ENCODE measurements at regions not wholly inside any gene's neighbourhood (a gene's known extent, or its start where the extent isn't known, plus 50 kb on each side); places are given as distances from the start of the nearest gene placed in this dataset.
"Not testable (repeated sequence)": the region's sequence is repeated elsewhere in the genome, so short reads cannot be mapped to it uniquely, and the experiment has no call there.

- no peak for DNase-seq
Measured at GRCh38 chr5:98521821-98522220, 251.6 kb upstream of the RGMB start.

GRCh38 chr5:98524773-98525172 is 248.7 kb upstream of the RGMB start:
- DNase-seq, result no peak

DNA sequence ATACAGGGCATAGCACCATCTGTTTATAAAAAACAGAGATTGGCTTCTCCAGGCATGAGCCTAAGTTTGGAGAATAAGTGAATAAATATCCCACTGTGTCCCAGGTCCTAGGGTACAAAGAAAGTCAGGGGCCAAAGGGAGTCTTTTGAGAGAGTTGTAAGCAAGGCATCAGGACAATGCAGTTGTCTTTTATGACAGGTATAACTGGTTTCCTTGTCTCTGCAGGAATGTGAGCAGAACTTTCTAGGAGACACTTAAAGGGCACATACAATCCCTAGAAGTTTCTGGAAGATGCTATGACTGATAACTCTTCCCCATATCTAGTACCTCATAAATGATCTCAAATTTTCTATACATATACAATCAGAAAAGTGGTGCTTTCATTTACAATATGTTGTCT is 245.6 kb upstream of the RGMB start:
- no peak for DNase-seq

DNA sequence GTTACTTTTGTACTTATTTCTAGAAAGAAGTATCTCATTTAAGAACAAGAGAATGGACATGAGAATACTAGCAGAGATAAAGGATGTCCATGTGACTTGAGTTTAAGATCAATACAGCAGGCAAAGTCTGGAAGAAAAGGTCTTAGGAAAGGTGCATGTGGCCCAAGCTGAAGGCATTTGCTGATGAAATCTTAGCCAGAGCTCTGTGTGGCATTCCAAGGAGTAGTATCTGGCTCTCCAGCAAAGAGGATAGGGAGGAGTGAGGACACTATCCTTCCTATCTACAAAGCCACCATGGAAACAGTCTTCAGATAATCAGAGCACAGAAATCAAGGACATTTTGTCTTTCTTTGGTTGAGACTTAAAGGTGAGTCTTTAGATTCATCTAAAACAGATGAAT is 244.1 kb upstream of the RGMB start:
- DNase-seq, result no peak

- no peak for DNase-seq
Measured at GRCh38 chr5:98530224-98530623, 243.2 kb upstream of the RGMB start.

DNA sequence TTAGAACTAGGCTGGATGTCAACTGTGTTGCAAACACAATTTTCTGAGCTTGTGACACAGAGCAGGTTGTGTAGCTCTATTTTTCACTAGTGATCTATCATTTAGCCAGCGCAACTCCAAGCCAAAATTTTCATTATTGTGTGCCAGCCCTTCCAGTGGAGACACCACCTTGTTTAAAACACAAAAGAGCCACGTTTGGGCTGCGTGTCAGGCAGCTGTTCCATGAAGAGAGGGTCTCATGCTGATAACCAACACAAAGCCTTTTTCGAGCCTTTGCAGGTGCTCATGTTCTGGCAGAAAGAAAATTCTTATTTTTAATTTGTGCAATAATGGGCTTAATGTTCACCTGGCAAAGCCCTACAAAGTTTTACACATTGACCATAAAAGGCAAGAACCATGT is 237.6 kb upstream of the RGMB start:
- DNase-seq, result no peak

DNA sequence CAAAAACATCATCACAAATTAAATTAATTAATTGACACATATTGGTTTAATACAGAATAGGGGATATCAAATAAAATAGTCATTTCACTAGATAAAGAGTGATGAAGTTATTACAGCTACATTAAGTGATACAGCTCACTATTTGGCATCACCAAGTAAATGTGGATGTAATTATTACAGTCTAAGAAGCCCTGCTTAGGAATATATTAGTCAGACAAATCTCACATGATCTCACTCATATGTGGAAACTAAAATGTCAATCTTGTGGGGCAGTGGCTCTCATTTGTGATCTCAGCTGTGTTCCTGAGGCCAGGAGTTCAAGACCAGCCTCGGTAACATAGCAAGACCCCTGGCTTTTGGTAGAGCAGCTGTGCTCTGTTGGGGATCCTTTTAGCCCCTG is 233.4 kb upstream of the RGMB start:
- no peak for DNase-seq

DNA sequence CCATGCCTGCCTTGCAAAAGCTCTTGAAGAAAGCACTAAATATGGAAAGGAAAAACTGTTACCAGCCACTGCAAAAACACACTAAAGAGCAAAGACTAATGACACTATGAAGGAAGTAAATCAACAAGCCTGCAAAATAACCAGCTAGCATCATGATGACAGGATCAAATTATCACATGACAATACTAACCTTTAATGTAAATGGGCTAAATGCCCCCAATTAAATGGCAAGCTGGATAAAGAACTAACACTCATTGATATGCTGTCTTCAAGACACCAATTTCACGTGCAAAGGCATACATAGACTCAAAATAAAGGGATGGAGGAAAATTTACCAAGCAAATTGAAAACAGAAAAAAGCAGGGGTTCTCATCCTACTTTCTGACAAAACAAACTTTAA is 231.8 kb upstream of the RGMB start:
- no peak for DNase-seq

GRCh38 chr5:98543490-98543889 is 230.0 kb upstream of the RGMB start:
- DNase-seq, result no peak

GRCh38 chr5:98546924-98547323 is 226.5 kb upstream of the RGMB start:
- DNase-seq, result not testable (repeated sequence)

GRCh38 chr5:98556712-98557111 is 216.8 kb upstream of the RGMB start:
- DNase-seq, result no peak

- DNase-seq, result no peak
Measured at GRCh38 chr5:98557916-98558315, 215.5 kb upstream of the RGMB start.

DNA sequence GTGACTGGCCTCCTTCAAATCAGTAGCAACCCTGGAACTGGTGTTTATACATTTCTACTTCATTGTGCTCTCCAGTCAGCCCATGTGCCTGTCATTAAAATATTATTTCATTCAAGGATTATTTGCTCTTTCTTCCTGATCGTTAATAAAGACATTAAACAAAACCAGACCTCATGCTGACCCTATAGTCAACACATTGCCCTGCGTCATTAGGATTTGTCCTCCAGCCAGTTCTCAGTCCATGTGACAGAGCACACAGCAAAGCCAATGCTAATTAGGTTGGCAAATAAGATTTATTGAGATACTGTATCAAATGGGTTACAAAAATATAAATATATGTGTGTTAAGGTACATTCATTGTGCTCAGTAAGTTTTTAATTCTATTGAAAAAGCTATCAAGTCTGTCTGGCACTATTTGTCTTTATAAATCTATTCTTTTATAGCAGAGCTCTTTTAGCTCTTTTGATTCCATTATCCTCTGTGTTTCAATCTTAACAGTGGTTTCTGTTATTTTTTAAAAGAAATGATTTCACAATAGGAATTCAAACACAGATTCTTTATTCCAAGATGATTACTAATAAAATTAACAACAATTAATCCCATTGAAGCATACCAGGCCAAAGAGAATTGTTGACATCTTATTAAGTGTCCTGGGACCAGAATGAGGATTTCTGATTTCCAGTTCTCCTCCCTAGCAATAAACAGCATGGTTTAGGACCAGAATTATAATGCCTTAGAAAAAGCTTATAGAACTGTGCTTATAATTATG is 209.4 kb upstream of the RGMB start:
- DNase-seq, result no peak

DNA sequence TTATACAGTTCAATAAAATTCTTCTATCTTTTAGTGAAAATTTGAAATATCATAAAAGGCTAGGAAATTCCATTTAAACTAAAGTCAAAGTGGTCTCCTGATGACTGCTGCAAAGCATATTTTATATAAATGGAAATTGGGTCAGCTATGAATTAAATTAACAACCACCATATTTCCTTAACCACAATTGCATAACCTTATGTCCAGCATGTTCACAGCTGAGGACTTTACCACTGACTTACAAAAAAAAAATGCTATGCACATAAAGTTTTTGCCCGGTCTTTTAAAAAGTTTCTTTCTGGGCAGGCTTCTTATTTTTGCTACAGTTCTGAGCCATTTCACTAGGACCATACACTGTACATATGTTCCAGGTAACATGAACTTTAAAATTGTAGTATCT is 208.6 kb upstream of the RGMB start:
- DNase-seq, result no peak

GRCh38 chr5:98568336-98568735 is 205.1 kb upstream of the RGMB start:
- no peak for DNase-seq

DNA sequence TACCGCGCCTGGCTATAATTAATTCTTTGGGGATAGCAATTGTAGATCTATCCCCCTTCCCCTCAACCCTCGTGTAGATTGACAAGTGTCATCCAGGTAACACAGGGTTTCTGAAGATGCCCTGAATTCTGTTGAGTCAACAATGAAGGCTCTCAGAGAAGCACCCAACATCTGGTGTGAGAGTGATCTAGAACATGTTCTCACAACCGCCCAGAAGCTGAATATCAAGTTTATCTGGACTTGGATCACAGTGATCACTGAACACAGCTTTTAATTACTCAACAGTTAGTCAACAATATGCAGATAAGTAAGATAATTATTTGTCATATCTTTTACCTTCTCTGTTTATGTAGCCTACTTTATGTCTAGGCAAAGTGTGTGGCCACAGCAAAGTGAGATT is 204.2 kb upstream of the RGMB start:
- DNase-seq, result no peak

GRCh38 chr5:98570010-98570409 is 203.5 kb upstream of the RGMB start:
- DNase-seq, result no peak

- no peak for DNase-seq
Measured at GRCh38 chr5:98570661-98571191, 202.7 kb upstream of the RGMB start.

- DNase-seq, result no peak
Measured at GRCh38 chr5:98573834-98574320, 199.6 kb upstream of the RGMB start.

DNA sequence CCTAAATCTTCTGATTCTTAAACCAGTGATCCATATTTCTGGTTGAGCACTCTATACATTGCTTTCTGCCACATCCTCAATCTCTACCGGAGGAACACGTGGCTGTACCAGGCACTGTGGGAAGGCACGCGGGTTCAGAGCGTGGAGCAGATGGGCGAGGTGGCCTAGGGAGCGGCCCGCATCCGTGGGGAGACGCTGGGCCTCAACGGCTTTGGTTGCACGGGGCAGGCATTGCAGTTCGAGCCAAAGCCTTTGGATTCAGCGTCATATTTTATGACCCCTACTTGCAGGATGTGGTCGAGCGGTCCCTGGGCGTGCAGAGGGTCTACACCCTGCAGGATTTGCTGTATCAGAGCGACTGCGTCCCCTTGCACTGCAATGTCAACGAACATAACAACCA is 197.2 kb upstream of the RGMB start:
- DNase-seq, result no peak

- DNase-seq, result no peak
Measured at GRCh38 chr5:98578438-98578837, 195.0 kb upstream of the RGMB start.

- DNase-seq, result no peak
Measured at GRCh38 chr5:98581112-98581997, 192.1 kb upstream of the RGMB start.

DNA sequence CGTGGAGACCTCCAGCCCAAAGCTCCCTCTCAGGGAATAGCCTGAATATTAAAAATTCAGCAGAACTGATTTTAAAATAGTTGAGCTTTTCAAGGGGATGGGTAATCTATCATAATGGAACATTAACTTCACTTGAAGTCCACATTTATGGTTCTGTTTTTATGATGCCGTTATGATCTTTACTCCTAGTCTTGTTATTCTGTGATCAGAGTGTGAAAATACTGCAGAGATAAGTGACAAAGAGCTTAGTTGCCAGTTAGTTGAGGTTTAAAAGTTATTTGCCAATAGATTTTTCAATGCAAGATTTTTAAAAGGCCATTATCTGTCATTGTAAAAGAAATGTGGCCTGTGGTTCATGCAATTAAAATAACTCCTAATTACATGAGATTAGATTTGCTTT is 189.9 kb upstream of the RGMB start:
- no peak for DNase-seq
